Neural progenitor cell (in vitro differentiated cells): ENCODE measurements at regions not wholly inside any gene's neighbourhood (a gene's known extent, or its start where the extent isn't known, plus 50 kb on each side); places are given as distances from the start of the nearest gene placed in this dataset.

Experiments
- EZH2 ChIP-seq: fragments of 200-600 bp; sonication (generic); IDR thresholded peaks from 2 replicates; pipeline ENCODE4 v1.6.1; 2017; ENCODE audit warnings: antibody characterized with exemption, mild to moderate bottlenecking, moderate library complexity
- EZH2phosphoT487 ChIP-seq: fragments of 200-600 bp; sonication (generic); IDR thresholded peaks from 2 replicates; pipeline ENCODE4 v1.6.1; 2017; ENCODE audit warnings: antibody characterized with exemption
- TF ChIP-seq, protein P1 (sequence below): fragments of 200-600 bp; sonication (generic); IDR thresholded peaks from 2 replicates; pipeline ENCODE4 v1.5.1; 2017; ENCODE audit warnings: antibody characterized with exemption, mild to moderate bottlenecking

DNA sequence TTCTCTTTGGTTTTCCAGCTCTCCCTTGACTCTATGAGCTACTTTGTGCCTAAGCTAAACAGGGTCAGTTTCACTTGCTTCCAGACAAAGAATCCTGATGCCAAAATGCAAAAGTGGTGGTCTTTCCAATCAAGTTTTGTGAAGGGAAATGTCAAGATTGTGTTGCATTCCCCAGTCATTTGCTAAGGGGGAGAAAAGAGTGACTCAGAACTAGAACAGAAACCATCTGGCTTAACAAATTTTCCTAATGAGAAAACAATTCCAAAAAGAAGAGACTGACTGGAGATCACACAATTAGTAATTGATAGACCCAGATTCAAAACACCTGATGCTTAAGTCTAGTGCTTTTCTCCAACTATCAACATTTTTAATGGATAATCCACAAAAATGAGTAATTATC is 235.1 kb upstream of the DIO2 start:
- TF ChIP-seq, protein P1, sequence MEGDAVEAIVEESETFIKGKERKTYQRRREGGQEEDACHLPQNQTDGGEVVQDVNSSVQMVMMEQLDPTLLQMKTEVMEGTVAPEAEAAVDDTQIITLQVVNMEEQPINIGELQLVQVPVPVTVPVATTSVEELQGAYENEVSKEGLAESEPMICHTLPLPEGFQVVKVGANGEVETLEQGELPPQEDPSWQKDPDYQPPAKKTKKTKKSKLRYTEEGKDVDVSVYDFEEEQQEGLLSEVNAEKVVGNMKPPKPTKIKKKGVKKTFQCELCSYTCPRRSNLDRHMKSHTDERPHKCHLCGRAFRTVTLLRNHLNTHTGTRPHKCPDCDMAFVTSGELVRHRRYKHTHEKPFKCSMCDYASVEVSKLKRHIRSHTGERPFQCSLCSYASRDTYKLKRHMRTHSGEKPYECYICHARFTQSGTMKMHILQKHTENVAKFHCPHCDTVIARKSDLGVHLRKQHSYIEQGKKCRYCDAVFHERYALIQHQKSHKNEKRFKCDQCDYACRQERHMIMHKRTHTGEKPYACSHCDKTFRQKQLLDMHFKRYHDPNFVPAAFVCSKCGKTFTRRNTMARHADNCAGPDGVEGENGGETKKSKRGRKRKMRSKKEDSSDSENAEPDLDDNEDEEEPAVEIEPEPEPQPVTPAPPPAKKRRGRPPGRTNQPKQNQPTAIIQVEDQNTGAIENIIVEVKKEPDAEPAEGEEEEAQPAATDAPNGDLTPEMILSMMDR = no peak
- TF ChIP-seq EZH2 (no peak), EZH2phosphoT487 (no peak)
